HG03575 (cell line): ENCODE measurements at regions not wholly inside any gene's neighbourhood (a gene's known extent, or its start where the extent isn't known, plus 50 kb on each side); places are given as distances from the start of the nearest gene placed in this dataset.
A peak's percentile ranks its signal among the peaks of the same experiment; 100 is the strongest.

Source experiments
- ATAC-seq: cut with Tn5 transposase; IDR thresholded peaks from one replicate; pipeline ENCODE4 v1.9.1; 2021; ENCODE audit not compliant: unreplicated experiment, insufficient number of reproducible peaks, low FRiP score; ENCODE audit errors: extremely low read depth

DNA sequence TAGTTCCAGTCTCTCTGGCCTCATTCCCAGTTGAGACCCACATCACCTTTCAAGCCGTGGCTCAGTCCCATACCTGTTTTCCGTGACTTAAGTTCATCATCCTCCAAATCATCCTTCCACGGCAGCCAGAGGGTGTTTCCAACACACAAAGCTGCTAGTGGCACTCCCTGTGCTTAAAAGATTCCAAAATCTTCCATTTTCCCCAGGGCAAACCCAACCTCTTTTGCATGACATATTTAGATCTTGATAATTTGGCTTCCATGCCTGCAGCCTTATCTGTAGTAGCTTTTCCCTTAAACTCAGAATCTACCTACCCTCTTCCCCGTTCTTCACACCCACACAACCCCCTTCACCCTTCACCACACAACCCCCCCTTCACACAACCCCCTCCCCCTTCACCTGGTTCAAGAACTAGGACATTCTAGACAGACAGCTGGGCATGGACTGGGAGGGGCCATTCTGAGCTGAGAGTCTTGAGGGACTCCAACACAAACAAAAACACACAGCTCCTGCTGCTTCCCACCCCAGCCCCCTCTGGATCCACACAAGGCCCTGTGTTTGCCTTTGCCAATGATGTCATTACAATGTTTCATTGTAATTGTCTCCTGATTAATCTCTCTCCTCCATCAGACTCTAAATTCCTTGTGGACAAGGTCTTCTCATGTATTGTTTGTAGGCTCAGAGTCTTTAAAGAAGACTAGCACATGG lies 268.2 kb downstream of the SH3GL2 start:
- ATAC-seq = no peak

DNA sequence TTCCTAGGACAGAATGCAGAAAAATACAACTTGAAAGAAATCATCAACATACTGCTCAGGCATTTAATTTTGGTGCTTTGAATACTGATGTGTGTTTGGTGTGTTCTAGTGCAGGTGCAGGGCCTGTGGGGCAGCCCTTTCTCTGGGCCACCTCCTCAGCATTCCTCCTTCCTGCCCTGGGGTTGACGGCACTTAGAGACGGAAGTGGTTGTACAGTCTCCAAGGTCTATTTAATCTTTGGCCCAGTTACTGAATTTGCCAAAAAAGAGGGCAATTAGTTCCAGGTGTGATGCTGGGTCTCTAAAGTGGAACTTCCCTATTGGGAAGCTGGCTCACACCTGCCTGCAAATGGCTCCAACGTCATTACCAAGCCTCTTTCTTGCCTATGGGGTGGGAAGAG lies 269.0 kb downstream of the SH3GL2 start:
- ATAC-seq = no peak

DNA sequence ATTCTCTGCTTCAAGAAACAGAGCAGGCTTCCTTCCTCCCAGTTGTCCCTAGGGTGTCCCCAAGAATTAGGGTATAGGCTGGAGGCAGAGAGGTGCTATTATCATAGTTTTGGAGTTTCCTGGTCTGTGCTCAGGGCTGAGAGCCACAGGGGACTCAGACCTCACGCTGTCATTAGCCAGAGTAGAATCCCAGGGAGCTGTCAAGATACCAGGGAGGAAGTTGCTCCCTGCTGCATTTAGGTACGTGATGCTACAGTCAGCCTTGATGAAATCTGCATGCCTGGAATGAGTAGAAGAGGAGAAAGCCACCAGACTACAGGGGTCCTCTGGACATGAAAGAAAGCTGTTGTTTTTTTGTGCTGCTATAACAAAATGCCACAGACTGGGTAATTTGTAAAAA lies 273.2 kb downstream of the SH3GL2 start:
- ATAC-seq = no peak

DNA sequence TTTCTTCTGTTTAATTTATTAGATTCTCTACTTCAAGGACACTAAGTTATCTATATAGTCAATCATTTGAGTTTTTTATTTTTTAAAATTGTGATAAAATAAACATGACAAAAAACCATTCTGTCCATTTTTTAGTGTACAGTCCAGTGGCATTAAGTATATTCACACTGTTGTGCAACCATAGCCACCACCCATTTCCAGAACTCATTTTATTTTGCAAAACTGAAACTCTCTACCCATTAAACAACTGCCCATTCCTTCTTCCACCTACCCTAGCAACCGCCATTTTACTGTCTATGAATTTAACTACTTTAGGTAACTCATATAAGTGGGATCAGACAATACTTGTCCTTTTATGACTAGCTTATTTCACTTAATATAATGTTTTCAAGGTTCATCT lies 275.6 kb downstream of the SH3GL2 start:
- ATAC-seq = no peak

DNA sequence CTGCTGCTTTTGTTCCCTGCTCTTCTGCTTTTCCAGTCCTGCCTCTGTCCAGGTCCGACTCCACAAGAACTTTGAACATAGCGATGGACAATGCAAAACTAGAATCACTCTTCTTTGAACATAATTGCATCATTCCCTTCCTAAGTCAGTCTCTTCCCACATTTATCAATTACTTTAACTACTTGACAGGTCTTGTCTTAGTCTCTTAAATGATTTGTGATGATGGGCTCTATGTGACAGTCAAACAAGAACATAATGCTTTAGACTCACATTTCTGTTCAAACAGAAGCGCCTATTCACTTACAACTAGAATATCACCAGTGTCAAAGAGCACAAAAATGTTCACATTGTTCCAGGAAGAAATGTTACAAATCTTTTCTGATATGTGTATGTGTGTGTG lies 278.1 kb downstream of the SH3GL2 start:
- ATAC-seq = no peak

DNA sequence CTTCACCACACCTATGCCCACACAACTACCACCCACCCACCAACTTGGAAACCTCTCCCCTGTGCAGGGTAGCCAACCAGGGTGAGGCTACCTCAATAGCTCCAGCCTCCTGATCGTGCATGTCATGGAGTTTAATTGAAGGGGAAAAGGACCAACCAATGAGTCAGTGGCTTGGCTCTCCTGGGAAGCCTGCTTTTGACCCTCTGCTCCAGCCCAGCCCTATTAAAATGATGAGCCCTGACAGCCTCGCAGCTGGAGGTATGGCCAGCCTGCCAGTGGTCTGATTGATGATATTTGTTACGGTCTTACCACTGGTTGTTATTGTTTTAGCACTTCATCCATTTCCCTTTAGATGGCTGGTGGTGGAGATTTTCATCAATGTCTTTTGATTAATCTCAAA lies 280.4 kb downstream of the SH3GL2 start:
- no peak for ATAC-seq

DNA sequence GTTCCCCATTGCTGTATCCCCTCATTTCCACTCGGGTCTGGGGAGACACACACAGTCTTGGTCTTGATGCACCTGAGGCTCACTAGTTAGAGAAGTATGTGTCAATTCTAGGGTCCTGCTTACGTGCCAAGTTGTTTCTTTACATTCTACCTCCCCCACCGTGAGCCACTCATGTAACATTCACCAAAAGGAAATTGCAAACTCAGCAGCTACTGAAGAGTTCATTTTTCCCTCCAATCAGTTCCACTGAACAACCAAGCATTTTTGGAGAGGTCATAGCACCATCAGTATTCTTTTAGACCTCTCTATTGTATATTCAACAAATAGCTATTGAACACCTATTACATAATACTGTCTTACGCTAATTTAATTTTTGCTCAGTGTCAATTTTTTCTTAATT lies 281.1 kb downstream of the SH3GL2 start:
- ATAC-seq = no peak

DNA sequence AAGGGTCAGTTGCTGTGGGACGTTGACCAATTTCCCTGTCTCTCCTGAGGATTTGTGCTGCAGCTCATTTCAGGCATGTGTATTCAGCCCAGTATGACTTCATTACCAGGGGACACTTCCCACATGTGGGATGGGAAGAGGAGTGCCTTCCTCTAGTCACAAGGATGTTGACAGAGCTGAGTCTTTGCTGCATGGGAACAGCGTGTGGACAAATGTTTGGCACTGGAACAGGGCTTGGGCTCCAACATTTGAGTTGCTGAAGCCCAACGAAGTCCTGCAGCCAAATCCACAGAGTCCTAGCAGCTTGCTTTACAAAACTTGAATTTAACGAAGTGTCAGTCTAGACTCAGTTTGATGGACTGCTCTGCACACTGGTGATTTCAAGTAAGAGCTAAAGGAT lies 283.2 kb downstream of the SH3GL2 start:
- ATAC-seq = no peak

DNA sequence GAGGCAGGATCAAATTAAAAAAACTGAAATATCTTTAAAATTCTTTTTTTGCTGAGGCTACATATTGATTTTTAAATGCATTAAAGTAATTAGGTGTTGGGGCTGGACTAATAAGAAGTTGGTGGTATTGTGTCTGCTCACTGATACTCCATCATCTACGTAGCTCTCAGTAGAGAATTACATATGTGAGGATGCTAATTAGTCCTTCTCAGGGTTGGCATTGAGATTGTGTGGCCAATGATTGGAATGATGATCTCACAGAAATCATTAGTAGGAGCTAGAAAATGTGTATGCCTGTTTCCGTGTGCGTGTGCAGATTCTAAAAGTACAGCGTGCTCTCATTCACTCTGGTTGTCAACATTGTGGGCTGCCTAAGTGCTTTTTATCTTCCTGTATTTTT lies 283.8 kb downstream of the SH3GL2 start:
- no peak for ATAC-seq

DNA sequence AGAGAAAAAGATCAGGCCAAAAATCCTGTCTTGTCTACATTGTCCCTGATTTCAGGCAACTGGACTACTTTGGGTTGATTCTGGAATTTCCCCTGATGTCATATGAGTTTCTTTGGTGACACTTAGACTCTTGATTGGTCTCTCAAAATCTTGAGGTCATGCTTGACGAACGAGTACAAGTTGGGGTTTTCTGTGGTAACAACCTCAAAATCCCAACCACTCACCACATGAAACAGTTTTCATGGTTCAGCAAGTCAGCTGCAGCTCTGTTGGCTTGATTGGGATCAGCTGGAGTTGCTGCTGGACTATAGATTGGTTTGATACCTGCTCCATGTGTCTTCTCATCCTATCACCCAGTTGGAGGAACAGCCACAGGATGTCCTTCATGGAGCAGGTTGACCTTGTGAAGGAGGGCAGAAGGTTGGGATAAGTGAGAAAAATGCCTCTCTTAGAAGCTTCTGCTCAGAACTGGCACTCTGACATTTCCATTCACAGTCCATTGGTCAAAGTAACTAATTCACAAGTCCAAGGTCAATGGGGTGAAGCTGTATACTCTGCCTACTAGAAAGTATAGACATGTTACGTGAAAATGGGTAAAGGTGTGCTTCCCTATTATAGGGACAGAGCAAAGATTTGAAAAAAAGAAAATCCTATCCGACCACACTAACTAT lies 284.5 kb downstream of the SH3GL2 start:
- ATAC-seq = peak; percentile 67

DNA sequence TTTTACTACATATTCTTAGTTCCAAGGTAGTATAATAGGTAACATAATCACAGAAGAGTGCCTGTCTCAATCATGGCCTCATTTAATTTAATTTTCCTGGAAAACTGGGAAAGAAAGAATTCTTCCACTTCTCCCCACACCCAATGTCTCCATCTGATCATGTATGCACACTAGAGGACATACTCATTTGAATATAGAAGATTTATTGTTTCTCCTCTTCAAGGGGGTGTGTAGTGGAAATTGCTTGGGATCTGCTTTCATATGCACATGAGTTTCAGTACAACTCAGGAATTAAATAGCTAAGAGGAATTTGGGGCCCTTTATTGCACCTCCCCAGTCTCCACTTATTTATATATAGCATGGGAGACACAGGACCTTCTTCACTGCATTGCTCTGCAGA lies 285.1 kb downstream of the SH3GL2 start:
- ATAC-seq = no peak

DNA sequence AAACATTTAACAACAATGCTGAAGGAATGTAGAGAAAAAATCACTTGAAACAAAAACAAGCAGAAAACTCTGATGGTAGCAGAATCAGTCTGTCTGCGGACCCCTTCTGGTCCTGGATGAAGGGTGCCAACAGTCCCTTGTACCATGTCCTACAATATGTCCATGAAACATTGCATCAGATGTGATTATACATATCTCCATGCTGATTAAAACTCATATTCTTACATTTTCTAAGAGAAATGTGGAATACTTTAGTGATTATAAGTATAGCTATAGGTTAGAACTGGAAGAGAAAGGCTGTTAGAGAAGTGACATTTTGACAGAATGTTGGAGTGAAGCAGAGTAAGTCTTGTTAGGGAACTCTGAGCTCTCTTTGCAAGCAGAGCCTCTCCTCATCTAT lies 286.1 kb downstream of the SH3GL2 start:
- no peak for ATAC-seq

DNA sequence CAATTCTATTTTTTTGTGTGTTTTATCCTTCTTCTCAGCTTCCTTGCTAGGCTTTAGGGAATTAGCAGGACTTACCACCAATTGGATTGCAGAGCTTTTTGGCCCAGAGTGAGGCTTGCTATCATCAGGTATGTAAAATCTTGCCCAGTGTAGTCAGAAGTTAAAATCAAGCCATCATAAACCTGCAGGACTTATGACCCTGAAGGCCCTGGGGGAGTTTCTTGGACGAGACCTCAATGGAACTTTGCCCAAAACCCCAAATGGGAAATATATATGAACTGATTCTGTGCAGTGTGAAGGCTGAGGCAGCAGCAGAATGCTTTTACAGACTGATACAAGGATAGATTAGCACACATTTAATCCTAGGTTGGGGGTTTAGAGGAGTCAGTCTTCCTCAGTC lies 287.0 kb downstream of the SH3GL2 start:
- no peak for ATAC-seq

DNA sequence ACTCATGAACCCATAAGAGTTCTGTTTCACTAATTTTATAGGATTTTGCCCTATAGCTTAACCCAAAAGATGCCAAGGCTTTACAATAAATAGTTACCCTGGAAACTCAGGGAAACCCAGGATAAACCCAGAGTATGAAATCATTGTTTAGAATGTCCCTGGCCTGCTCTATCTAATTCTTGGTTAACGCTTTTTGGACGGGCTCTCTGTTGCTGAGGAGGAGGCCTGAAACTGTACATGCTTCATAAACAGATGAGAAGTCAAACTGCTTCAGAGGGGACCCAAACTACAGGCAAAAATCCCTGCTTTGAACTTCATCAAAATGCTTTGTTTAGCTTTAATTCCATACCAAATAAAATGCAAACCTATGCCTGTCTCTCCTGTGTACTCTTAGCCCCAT lies 291.9 kb downstream of the SH3GL2 start:
- ATAC-seq = no peak

DNA sequence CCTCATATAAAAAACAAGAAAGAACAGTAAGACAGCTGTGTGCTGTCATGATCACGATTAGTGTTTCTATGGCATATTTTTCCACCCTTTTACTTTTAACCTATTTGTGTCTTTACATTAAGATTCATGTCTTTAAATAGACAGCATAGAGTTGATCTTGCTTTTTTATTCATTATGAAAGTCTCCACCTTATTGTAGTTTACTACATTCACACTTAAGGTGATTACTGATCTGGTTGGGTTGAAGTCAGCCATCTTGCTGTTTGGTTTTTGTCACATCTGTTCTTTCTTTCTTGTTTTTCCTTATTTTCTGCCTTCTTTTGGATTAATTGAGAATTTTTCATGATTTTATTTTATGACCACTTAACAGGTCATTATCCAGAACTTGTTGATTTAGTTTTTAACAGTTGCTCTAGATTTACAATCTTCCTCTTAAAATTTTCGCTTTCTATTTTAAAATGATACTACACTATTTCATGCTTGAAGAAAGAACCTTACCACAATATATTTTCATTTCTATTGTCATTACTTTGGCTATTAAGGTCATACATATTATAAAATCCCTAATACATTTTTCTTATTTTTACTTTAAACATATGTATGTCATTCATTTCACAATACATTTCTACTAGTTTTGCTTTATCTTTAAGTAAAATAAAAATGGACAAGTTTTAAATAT lies 292.5 kb downstream of the SH3GL2 start:
- ATAC-seq = no peak

DNA sequence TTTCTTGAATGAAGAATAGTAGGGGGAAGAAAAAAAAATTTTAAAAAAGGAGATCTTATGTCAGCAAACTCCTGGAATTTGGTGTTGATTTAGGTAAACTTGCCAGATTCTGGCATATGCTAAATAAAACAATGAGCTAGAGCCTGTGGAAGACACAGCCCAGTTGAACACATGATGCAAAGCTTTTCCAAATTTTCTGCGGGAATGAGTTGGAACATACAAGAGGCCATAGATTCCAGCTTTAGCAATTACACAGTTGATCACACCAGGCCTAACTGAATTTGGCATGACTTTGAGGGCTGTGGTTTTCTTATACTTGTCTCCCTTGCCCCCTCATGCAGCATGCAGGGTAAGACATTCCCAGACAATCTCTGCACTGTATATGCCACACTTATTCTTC lies 297.0 kb downstream of the SH3GL2 start:
- no peak for ATAC-seq

DNA sequence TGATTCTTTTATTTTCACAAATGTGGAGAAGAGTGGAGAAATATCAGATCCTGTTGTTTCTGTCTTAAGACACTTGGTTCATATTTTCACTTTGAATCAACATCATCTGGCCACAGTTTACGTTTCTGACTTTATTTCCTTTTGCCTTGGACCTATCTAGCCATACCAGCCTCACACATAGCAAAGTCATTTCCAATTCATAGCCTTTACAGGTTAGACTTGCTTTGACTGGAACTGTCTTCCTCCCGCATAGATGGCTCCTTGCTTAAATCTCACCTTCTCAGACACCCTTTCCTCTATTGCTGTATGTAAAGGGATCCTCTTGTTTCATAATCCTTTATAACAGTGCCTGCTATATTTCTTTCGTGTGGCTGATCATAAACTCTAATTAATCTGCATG lies 297.8 kb downstream of the SH3GL2 start:
- no peak for ATAC-seq

DNA sequence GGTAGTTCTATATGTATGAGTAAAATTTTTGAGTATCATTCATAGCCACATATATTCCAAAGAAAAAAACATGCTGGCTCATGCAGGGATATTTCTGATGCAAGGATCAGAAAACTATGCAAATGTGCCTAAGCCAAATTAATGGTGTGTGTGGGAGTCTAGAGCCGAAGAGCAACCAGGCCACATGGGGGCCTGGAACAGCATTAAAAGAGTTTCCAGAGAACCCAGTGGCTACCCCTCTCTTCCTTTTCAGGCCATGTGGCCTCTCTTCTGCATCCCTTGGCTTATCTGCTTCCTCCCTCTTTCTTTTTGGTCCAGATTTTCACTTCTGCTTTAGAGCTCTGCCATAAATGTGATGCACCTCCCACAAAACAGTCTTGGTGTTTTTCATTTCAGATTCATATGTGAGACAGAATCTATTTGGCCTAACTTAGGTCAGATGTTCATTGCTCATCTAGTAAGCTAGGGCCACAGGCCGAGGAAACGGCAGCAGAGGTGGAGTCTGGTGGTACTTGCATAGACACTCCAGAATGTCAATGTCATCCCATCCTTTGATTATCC lies 300.0 kb downstream of the SH3GL2 start:
- no peak for ATAC-seq

DNA sequence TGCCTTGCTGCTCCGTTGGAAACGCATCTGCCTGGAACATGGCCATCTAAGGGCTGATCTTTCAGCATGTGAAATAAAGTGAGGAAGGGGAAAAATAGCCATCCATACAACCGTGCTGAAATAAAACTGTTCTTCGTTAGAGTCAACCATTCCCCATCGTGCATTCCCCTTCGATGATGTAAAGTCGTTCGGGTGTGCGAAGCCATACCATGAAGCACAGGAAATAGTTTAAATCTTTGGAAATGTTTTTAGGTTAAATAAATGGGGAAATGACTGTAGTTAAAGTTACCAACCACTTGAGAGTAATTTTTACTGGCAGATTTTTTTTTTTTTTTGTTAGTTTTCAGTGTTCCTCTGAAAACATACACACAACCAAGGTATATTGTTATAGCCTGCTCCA lies 302.5 kb downstream of the SH3GL2 start:
- no peak for ATAC-seq
